MM.1S (cell line): ENCODE measurements at regions not wholly inside any gene's neighbourhood (a gene's known extent, or its start where the extent isn't known, plus 50 kb on each side); places are given as distances from the start of the nearest gene placed in this dataset.

Source experiments
- DNase-seq: peaks from one replicate; pipeline ENCODE4 v3.0.0-alpha.2; 2015
- H2AFZ ChIP-seq: fragments of 300-600 bp; sonication (generic); 2 replicates; pipeline ENCODE4 v1.6.0; 2016; ENCODE audit warnings: antibody characterized with exemption, low read length
- H3F3A ChIP-seq: fragments of 300-600 bp; sonication (generic); 2 replicates; pipeline ENCODE4 v1.6.1; 2016; ENCODE audit warnings: mild to moderate bottlenecking, antibody characterized with exemption, low read length, moderate library complexity, mixed read lengths; ENCODE audit not compliant: insufficient read depth
- H3K27ac ChIP-seq: fragments of 300-600 bp; sonication (generic); 2 replicates; pipeline ENCODE4 v1.5.1; 2016; ENCODE audit warnings: mild to moderate bottlenecking, low read length
- H3K27me3 ChIP-seq: fragments of 300-600 bp; sonication (generic); replicated peaks from 2 replicates; pipeline ENCODE4 v1.6.0; 2016; ENCODE audit warnings: low read length; ENCODE audit not compliant: insufficient read depth
- H3K36me3 ChIP-seq: fragments of 300-600 bp; sonication (generic); replicated peaks from 2 replicates; pipeline ENCODE4 v1.6.1; 2016; ENCODE audit warnings: mild to moderate bottlenecking, low read length, mixed read lengths; ENCODE audit not compliant: insufficient read depth
- H3K4me1 ChIP-seq: fragments of 300-600 bp; sonication (generic); 2 replicates; pipeline ENCODE4 v1.6.1; 2016; ENCODE audit warnings: low read length, mixed read lengths
- H3K4me2 ChIP-seq: fragments of 300-600 bp; sonication (generic); 2 replicates; pipeline ENCODE4 v1.6.0; 2016; ENCODE audit warnings: low read depth, low read length
- H3K4me3 ChIP-seq: fragments of 300-600 bp; sonication (generic); 2 replicates; pipeline ENCODE4 v1.5.1; 2016; ENCODE audit warnings: low read length, mixed read lengths
- H3K79me2 ChIP-seq: fragments of 300-600 bp; sonication (generic); 2 replicates; pipeline ENCODE4 v1.6.1; 2016; ENCODE audit warnings: mixed run types, low read length, mixed read lengths
- H3K9ac ChIP-seq: fragments of 300-600 bp; sonication (generic); 2 replicates; pipeline ENCODE4 v1.6.1; 2016; ENCODE audit warnings: low read length, mixed read lengths
- H3K9me2 ChIP-seq: fragments of 300-600 bp; sonication (generic); replicated peaks from 2 replicates; pipeline ENCODE4 v1.6.1; 2016; ENCODE audit warnings: mild to moderate bottlenecking, low read length, mixed read lengths; ENCODE audit not compliant: insufficient read depth
- H3K9me3 ChIP-seq: fragments of 300-600 bp; sonication (generic); replicated peaks from 2 replicates; pipeline ENCODE4 v1.6.1; 2016; ENCODE audit warnings: mild to moderate bottlenecking, low read length, mixed read lengths; ENCODE audit not compliant: insufficient read depth
- H4K20me1 ChIP-seq: fragments of 300-600 bp; sonication (generic); 2 replicates; pipeline ENCODE4 v1.6.1; 2016; ENCODE audit warnings: mild to moderate bottlenecking, low read length, moderate library complexity, mixed read lengths; ENCODE audit not compliant: insufficient read depth
- EZH2 ChIP-seq: fragments of 300-600 bp; sonication (generic); optimal IDR thresholded peaks from 2 replicates; pipeline ENCODE3; 2017; ENCODE audit warnings: low read depth, mild to moderate bottlenecking, antibody characterized with exemption, low read length, mixed read lengths
- EZH2phosphoT487 ChIP-seq: fragments of 300-600 bp; sonication (generic); IDR thresholded peaks from 2 replicates; pipeline ENCODE4 v1.6.1; 2018; ENCODE audit warnings: antibody characterized with exemption, low read length
- TF ChIP-seq, protein P1 (sequence below): fragments of 300-600 bp; sonication (generic); IDR thresholded peaks from 2 replicates; pipeline ENCODE4 v1.5.1; 2016; ENCODE audit warnings: antibody characterized with exemption, low read length, mixed read lengths

DNA sequence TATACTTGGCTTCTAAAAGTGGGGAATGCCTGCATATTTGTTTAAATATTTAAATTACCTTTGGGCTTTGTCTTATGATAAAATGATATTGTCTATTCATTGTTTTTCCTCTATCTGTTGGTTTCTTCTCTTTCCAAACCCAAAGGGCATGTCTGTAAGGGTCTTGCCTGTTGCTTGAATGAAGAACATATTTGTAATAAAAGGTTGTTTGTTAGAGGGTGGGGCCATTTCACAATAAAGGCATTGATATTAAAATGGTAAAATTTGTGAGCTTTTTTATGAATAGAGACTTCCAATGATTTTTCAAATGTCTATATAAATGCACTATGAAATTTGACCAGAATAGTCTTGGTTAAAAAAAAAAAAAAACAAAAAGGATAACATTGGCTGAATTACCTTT, 105.2 kb downstream of the DKK1 start:
- Histone ChIP-seq H3K4me1 (no peaks in the 10 kb centered on the region), H3F3A (no peaks in the 10 kb centered on the region), H3K27ac (no peak overlapping the region), H3K4me2 (no peak overlapping the region), H3K9me3 (no peaks in the 10 kb centered on the region), H4K20me1 (no peaks in the 10 kb centered on the region), H3K79me2 (no peaks in the 10 kb centered on the region), H3K9ac (no peak overlapping the region), H3K27me3 (no peaks in the 10 kb centered on the region), H3K4me3 (no peak overlapping the region), H2AFZ (no peak overlapping the region), H3K9me2 (no peaks in the 10 kb centered on the region), H3K36me3 (no peaks in the 10 kb centered on the region)
- TF ChIP-seq, protein P1, sequence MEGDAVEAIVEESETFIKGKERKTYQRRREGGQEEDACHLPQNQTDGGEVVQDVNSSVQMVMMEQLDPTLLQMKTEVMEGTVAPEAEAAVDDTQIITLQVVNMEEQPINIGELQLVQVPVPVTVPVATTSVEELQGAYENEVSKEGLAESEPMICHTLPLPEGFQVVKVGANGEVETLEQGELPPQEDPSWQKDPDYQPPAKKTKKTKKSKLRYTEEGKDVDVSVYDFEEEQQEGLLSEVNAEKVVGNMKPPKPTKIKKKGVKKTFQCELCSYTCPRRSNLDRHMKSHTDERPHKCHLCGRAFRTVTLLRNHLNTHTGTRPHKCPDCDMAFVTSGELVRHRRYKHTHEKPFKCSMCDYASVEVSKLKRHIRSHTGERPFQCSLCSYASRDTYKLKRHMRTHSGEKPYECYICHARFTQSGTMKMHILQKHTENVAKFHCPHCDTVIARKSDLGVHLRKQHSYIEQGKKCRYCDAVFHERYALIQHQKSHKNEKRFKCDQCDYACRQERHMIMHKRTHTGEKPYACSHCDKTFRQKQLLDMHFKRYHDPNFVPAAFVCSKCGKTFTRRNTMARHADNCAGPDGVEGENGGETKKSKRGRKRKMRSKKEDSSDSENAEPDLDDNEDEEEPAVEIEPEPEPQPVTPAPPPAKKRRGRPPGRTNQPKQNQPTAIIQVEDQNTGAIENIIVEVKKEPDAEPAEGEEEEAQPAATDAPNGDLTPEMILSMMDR: no peak
- TF ChIP-seq EZH2 (no peak), EZH2phosphoT487 (no peak)
- no peak for DNase-seq

- Histone ChIP-seq H3K4me3 (no peak overlapping the region), H3K9me2 (no peaks in the 10 kb centered on the region), H3K79me2 (no peaks in the 10 kb centered on the region), H3F3A (no peaks in the 10 kb centered on the region), H4K20me1 (no peaks in the 10 kb centered on the region), H2AFZ (no peak overlapping the region), H3K4me1 (no peaks in the 10 kb centered on the region), H3K9ac (no peak overlapping the region), H3K36me3 (no peaks in the 10 kb centered on the region), H3K27ac (no peak overlapping the region), H3K4me2 (no peak overlapping the region), H3K9me3 (no peaks in the 10 kb centered on the region), H3K27me3 (no peaks in the 10 kb centered on the region)
- no peak for DNase-seq
- TF ChIP-seq, protein P1: no peak
- no peak for TF ChIP-seq EZH2phosphoT487
- no peak for TF ChIP-seq EZH2
These were observed 106.6 kb downstream of the DKK1 start for GRCh38 chr10:52420656-52421055.

- Histone ChIP-seq H3K36me3 (no peaks in the 10 kb centered on the region), H3K9me3 (no peaks in the 10 kb centered on the region), H3K9ac (no peak overlapping the region), H3K4me1 (no peaks in the 10 kb centered on the region), H3K4me3 (no peak overlapping the region), H3F3A (no peaks in the 10 kb centered on the region), H3K27ac (no peak overlapping the region), H2AFZ (no peak overlapping the region), H3K27me3 (no peaks in the 10 kb centered on the region), H4K20me1 (no peaks in the 10 kb centered on the region), H3K79me2 (no peaks in the 10 kb centered on the region), H3K9me2 (no peaks in the 10 kb centered on the region), H3K4me2 (no peak overlapping the region)
- no peak for DNase-seq
- TF ChIP-seq EZH2 (no peak), EZH2phosphoT487 (no peak)
- TF ChIP-seq, protein P1: no peak
These were observed 109.3 kb downstream of the DKK1 start for GRCh38 chr10:52423369-52423768.
